OCI-LY7 (cell line): ENCODE measurements at regions not wholly inside any gene's neighbourhood (a gene's known extent, or its start where the extent isn't known, plus 50 kb on each side); places are given as distances from the start of the nearest gene placed in this dataset.

Experiments used
- CTCF ChIP-seq: fragments of 200-600 bp; sonication (generic); conservative IDR thresholded peaks from 2 replicates; pipeline ENCODE4 v1.5.1; 2014; ENCODE audit warnings: mild to moderate bottlenecking, antibody characterized with exemption, low read length, moderate library complexity, mixed read lengths
- EZH2phosphoT487 ChIP-seq: fragments of 200-600 bp; sonication (generic); IDR thresholded peaks from 2 replicates; pipeline ENCODE4 v1.6.1; 2018; ENCODE audit warnings: low read depth, borderline replicate concordance, mild to moderate bottlenecking, mixed run types, antibody characterized with exemption, low read length, moderate library complexity, mixed read lengths

- TF ChIP-seq CTCF (no peak), EZH2phosphoT487 (no peak)
Observed at GRCh38 chr9:79492092-79493009, 79.4 kb upstream of the TLE4 start.
